T1000 (cell line): ENCODE measurements at regions not wholly inside any gene's neighbourhood (a gene's known extent, or its start where the extent isn't known, plus 50 kb on each side); places are given as distances from the start of the nearest gene placed in this dataset.
A peak's percentile ranks its signal among the peaks of the same experiment; 100 is the strongest.
"Not testable (repeated sequence)": the region's sequence is repeated elsewhere in the genome, so short reads cannot be mapped to it uniquely, and the experiment has no call there.

Source experiments
- DNase-seq: peaks from one replicate; lab custom pipeline; 2025; ENCODE audit warnings: mixed read lengths; lab: John Stamatoyannopoulos, UW

DNA sequence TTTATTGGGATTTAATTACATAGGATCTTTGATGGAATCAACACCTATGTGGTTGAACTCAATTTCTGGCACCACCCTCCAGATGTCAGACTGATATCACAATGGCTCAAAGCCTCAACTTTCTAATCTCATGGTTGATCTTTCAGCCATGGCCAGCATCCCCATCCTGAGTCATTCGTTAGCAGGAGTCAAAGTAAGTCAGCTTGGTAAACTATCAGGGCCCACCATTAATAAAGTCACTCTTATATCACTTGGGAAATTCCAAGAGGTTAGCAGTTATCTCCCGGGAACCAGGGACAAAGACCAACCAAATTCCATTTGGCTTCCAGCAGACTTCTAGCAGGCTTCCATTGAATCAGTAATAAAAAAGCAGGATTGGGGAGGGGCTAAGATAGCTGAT is 50.7 kb upstream of the TNFSF4 start:
- DNase-seq: no peak

DNA sequence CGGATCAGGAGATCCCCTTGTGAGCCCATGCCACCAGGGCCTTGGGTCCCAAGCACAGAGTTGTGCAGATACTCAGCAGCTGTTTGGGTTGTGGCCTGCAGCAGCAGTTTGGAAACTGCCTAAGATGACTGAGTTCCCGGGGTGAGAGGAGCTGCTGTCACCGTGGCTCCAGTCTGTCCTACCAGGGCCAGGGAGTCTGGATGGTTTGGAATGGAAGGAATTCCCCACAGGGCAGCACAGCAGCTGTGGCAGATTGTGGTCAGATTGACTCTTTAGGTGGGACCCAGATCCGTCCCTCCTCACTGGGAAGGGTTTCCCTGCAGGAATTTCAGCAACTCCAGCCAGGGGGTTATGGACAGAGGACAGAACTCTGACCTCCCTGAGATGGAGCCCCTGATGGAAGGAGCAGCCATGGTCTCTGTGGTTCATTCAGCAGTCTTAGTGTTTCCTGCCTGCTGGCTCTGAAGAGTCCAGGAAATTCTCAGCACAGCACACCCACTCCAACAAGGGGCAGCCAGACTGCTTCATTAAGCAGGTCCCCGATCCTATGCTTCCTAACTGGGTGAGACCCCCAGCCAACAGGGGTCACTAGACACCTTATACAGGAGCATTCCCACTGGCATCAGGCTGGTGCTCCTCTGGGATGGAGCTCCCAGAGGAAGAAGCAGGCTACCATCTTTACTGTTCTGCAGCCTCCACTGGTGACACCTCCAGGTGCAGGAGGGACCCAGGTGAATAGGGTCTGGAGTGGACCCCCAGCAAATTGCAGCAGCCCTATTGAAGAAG is 51.5 kb upstream of the TNFSF4 start:
- DNase-seq: no peak

DNA sequence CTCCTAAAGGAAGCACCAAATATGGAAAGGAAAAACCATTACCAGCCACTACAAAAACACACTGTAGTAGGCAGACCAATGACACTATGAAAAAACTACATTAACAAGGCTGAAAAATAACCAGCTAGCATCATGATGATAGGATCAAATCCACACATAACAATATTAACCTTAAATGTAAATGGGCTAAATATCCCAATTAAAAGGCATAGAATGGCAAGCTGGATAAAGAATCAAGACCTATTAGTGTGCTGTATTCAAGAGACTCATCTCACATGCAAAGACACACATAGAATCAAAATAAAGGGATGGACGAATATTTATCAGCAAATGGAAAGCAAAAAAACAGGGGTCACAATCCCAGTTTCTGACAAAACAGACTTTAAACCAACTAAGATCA is 53.2 kb upstream of the TNFSF4 start:
- DNase-seq: not testable (repeated sequence)

DNA sequence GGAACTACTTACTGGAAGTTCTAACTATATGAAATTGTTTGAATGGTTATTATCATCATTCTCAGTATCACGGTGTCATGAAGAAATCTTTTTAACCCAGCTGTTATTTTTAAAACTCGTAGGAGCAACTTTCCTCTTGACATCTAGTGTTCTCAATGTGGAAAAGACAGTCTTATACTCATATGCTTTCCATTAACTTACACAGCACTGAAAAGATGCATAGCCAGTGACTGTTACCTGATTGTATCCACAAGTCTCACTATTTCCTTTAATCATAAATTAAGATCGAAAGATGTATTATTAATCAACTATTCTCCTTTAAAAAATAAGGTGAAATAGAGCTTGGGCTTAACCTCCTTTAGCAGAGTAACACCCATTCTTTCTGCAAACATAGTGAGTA is 59.7 kb upstream of the TNFSF4 start:
- DNase-seq: no peak

DNA sequence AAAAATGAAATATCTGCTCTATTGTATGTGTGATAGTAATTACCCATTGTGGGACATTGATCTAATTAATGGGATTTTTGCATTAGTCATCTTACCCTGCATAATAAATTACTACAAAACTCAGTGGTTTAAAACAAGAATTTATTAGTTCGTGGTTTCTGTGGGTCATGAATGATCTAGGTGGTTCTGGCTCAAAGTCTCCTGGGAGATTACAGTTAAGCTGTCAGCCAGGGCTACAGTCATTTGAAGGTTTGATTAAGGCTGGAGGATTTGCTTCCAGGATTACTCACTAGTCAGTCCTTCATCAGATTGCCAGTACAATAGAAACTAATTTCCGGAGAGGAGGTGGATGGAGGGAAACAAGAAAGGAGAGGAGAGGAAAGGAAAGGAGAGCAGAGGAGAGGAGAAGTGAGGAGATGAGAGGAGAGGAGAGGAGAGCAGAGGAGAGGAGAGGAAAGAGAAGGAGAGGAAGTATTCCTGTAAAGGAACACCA is 60.4 kb upstream of the TNFSF4 start:
- DNase-seq: peak; percentile 37

DNA sequence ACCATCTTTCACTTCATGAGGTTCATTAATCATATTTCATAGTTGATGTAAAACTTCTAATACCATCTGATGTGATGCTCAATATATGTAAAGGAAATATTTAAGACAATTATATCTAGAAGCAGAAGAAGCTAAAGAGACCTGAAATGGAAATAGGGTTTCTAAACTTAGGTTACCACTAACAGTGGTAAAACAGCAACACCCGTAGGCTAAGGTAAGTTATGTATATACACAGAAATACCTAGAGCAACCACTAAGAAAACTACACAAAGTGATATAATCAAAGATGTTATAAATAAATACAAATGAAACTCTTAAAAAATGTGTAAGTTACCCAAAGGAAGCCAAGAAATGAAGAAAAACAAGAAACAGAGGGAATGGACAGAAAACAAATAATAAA is 61.1 kb upstream of the TNFSF4 start:
- no peak for DNase-seq

DNA sequence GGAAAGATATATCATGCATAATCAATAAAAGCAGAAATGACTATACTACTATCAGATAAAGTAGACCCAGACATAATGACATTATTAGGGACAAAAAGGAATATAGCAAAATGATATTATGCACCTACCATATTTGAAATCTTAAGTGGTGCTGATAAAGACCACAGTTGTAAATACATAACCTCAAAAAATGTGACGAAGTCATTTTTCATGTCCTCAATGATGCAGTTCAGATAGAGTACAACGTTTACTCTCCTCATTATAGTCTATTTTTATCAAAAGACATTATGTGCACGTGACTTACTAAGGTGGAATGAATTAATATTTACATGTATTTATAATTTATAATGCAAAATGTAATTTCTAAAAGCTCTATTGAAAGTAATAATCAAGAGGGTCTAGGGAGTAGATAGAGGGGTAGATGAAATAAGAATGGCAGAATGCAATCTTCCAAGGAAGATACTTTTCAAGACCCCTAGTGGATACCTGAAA is 61.7 kb upstream of the TNFSF4 start:
- no peak for DNase-seq

DNA sequence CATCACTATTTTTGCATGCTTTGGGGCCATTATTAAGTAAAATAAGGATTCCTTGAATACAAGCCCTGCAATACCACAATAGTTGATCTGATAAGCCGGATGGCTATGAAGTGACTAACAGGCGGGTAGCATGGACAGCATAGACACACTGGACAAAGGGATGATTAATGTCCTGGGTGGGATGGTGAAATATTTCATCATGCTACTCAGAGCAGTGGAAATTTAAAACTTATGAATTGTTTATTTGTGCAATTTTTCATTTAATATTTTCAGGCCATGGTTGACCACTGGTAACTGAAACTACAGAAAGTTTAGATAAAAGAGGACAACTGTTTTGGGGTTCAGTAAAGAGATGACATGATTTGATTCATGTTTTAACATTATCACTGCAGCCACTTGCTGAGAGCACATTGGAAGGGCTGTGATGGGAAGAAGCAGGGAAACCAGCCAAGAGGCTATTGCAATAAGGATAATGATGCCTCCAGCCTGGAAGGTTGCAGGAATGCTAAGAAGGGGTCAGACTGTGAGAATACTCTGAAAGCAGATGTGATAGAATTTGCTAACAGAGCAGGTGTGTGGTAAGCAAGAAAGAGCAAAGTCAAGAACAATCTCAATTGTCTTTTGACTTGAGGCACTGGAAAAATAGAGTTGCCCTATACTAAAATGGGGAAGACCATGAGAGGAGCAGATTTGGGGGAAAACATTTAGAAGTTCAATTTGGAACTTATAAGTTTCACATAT is 62.5 kb upstream of the TNFSF4 start:
- DNase-seq: no peak

DNA sequence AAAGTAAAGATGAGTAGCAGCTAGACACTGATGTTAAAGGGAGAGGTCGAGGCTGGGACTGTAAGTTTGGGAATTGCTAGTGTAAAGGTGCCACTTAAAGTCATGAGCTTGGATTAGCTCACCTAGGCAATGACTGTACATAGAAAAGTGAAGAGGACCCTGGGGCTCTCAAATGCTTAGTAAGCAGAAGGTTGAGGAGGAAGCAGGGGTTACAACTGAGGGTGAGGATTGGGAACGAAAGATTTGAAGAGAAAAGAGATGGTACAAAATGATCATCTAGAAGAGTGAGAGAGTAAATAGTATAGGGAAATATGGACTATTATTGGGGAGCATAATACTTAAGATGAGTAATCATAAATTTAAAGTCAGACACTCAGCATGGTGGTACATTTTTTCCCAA is 63.1 kb upstream of the TNFSF4 start:
- DNase-seq: no peak

DNA sequence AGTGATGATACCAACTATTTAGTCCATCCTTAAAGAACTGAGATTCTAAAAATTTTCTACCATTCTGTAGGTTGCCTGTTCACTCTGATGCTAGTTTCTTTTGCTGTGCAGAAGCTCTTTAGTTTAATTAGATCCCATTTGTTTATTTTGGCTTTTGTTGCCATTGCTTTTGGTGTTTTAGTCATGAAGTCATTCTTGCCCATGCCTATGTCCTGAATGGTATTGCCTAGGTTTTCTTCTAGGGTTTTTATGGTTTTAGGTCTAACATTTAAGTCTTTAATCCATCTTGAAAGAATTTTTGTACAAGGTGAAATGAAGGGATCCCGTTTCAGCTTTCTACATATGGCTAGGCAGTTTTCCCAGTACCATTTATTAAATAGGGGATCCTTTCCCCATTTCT is 63.9 kb upstream of the TNFSF4 start:
- DNase-seq: not testable (repeated sequence)

DNA sequence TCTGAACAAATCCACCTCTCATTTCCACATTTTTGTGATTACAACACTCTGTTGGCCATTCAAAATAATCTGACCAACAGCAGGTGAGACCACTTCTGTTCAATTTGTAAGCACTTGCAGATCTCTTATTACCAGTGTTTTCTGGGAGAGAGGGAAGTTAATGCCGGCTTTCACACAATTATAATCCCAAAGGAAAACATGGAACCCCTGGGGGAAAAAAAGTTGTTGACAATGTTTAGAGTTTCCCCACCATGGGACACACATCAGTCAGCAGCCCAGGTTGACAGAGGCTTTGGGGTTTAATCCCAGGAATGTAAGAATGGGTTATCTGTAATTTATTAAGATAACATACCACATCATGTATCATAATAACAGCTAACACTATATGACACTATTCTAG is 68.4 kb upstream of the TNFSF4 start:
- DNase-seq: no peak

DNA sequence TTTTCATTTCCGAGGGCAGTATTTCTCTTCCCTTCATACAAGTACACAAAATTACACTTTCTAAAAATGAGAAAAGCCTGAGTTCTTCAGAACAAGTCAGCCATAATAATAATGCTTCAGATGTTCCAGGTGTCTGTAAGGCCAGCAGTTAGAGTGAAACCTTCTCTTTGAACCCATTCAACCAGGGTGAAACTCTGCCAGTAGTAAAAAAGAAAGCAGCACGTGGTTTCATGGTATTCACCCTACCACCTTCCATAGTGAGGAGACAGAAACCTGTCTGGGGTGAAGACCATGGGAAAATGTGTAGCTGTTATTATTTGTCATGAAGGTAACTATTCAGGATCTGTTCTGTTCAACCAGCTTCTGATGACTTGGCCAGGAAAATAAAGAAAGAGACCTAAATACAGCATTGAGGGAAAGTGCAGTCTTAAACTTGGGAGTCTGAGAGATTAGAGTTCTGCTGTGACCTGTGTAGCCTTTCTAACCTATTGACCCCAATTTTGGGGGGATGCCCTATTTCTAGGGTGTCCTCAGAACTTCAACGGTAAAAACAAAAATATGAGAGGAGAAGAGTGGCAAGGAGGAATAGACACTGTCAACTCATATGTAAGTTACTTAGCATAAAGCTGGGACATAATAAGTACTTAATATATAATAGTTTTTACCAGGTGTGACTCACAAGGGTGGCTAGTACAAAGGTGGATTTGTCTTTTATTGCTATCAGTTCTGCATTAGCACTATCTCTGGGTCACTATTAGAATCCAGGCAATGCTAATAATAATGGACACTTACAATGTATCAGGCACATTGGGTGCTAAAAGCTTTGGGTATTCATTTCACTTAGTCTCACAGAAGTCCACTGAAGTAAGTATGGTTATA is 70.0 kb upstream of the TNFSF4 start:
- no peak for DNase-seq

DNA sequence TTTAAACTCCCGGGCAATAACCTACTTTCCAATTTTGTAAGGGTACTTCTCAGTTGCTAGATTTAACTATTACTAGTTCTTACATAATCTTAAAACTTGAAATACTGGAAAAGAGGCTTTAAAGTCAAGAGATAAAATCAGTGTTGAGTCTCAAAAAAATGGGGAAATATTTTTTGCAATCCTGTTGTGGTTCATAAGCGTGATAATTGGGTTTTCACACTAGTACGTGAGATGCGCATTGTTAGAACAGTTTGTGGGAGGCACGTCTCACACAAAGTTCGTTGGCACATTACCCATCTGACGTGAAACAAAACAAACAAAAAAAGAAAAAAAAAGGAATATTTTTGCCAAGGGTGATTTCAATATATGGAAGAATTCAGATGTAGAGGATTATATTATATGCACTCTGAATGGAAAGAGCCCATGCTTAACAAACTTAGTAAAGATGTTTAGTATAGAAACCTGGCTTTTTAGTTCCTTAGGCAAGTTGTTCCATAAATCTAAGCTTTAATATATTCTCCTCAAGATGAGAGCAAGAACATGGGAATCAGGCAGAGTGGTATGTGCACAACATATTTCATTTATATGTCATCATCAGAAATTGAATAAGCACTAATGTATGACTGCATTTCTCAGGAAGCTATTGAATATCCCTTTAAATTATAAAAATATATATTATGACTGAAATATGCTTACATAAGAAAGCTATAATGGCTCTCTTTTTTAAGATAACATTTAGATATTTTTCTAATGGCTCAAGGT is 73.9 kb upstream of the TNFSF4 start:
- DNase-seq: no peak

DNA sequence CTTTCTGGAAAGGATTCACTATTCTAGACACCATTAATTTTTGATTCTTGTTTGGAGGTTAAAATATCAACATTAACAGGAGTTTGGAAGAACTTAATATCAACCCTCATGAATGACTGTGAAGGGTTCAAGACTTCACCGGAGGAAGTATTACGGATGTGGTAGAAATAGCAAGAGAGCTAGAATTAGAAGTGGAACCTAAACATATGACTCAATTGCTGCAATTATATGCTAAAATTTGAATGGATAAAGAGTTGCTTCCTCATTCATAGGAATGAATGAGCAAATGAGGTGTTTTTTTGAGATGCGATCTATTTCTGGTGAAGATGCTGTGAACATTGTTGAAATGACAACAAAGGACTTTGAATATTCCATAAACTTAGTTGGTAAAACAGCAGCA is 77.9 kb upstream of the TNFSF4 start:
- no peak for DNase-seq

DNA sequence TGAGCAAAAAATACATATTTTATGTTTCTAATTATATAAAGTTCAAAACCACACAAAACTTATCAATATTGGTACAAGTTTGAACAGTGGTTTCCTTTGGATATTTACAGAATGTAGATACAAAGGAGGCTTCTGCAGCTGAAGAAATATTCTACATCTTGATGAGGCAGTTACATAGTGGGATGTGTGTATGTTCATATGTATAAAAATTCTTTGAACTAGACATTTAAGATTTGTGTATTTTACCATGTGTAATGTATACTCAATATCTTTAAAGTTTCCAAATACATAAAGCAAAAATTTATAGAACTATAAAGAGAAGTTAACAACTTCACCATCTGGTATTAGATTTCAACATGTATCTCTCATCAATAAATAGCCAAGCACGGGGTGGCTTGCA is 80.7 kb upstream of the TNFSF4 start:
- no peak for DNase-seq

DNA sequence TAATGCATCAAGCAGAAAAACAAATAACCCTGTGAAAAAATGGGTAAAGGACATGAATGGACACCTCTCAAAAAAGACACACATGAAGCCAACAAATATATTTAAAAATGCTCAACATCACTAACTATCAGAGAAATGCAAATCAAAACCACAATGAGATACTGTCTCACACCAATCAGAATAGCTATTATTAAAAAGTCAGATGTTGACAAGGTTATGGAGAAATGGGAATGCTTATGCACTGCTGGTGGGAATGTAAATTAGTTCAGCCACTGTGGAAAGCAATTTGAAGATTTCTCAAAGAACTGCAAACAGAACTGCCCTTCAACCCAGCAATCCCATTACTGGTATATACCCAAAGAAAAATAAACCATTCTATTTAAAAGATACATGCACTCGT is 86.6 kb upstream of the TNFSF4 start:
- no peak for DNase-seq

DNA sequence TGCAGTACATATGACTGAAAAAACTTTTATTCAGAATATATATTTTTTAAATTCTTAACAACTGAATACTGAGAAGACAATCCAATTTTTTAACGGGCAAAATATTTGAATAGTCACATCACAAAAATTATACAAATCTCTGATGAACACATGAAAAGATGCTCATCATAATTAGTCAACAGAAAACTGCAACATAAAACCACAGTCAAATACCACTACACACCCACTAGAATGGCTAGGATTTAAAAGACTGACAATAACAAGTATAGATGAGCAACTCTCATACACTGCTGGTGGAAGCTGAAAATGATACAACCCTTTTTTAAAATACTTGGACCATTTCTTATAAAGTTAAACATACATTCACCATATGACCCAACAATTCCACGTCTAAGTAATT is 87.7 kb upstream of the TNFSF4 start:
- no peak for DNase-seq

DNA sequence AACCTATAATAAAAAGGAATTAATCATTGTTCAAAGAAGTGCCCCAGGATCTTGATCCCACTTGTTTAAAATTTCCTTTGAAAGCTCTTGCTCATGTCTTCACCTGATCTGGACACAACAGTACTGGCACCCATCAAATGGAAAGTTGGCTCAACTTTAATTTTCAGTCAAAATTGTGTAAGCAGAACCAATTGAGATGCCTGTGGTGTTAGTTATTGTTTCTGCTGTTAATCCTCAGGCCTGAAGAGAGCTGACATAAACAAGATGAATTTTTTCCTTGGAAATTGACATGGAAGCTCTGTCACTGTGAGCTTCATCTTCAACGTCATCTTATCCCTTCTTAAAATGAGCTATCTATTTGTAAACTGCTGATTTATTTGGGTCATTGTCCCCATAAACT is 88.3 kb upstream of the TNFSF4 start:
- DNase-seq: no peak

DNA sequence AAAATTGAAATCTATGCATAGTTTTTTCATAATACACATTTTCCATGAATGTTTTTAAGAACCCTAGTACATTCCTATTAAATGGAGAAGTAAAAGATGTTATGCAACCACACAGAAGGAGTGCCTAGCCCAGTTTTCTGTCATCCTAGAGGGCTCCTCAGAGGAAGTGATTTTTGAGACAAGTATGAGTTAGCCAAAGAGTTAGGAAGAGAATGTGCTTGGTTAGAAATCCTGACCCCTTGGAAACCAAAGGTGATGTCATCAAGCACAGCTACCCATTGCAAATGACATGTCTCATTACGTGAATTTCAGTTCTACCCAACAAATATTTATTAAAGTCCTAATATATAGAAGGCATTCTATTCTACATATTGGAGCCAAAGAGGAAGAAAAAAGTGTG is 88.9 kb upstream of the TNFSF4 start:
- DNase-seq: no peak

DNA sequence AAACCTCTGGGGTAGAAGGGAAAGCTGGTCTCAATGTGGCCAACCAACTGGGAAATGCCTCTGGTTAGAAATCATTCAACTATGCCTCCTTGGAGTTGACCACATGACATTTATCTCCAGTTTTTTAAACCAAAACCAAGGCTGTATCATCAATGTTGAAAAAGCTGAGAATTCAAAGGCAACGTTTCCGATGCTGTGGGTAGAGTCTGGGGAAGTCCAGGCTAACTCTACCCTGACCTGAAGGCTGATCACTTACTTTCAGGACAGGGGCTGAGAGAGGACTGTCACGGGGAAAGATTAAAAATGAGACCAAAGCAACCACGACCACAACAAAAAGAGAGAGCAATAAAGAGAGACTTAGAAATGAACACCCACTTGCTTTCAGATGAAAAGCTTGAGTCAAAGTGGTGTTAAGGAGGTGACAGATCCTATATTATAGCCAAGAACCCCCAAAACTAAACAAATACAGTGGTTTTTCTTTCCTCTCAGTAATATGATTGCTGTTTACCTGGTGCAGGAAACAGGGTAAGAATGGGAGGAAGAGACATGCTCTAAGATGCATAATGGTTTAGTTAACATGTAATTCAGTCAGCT is 90.8 kb upstream of the TNFSF4 start:
- DNase-seq: no peak
